Astrocyte of the cerebellum (primary cell): ENCODE measurements at regions not wholly inside any gene's neighbourhood (a gene's known extent, or its start where the extent isn't known, plus 50 kb on each side); places are given as distances from the start of the nearest gene placed in this dataset.

Experiments used
- DNase-seq: peaks from one replicate; pipeline ENCODE4 v3.0.0-alpha.2; 2011; ENCODE audit warnings: low read depth
- H3K4me3 ChIP-seq: 2 replicates; pipeline ENCODE4 v1.5.1; 2011; ENCODE audit warnings: mild to moderate bottlenecking, low read depth, low read length, moderate library complexity
- in situ Hi-C: cut with HindIII; loops from 2 replicates; pipeline ENCODE4 v1.10.0; 2017; ENCODE audit warnings: low sequenced_read_pairs
- TF ChIP-seq, protein P1 (sequence below): IDR thresholded peaks from 2 replicates; pipeline ENCODE4 v1.5.1; 2012; ENCODE audit warnings: low read length, low read depth, moderate library complexity, mild to moderate bottlenecking; ENCODE audit errors: missing control alignments

GRCh38 chr22:34858066-34858465 is 207.9 kb upstream of the ISX start:
- no peak overlapping the region for H3K4me3 ChIP-seq
- in situ Hi-C loops, result no loop called here
- DNase-seq, result no peak
- TF ChIP-seq, protein P1, sequence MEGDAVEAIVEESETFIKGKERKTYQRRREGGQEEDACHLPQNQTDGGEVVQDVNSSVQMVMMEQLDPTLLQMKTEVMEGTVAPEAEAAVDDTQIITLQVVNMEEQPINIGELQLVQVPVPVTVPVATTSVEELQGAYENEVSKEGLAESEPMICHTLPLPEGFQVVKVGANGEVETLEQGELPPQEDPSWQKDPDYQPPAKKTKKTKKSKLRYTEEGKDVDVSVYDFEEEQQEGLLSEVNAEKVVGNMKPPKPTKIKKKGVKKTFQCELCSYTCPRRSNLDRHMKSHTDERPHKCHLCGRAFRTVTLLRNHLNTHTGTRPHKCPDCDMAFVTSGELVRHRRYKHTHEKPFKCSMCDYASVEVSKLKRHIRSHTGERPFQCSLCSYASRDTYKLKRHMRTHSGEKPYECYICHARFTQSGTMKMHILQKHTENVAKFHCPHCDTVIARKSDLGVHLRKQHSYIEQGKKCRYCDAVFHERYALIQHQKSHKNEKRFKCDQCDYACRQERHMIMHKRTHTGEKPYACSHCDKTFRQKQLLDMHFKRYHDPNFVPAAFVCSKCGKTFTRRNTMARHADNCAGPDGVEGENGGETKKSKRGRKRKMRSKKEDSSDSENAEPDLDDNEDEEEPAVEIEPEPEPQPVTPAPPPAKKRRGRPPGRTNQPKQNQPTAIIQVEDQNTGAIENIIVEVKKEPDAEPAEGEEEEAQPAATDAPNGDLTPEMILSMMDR, result no peak

DNA sequence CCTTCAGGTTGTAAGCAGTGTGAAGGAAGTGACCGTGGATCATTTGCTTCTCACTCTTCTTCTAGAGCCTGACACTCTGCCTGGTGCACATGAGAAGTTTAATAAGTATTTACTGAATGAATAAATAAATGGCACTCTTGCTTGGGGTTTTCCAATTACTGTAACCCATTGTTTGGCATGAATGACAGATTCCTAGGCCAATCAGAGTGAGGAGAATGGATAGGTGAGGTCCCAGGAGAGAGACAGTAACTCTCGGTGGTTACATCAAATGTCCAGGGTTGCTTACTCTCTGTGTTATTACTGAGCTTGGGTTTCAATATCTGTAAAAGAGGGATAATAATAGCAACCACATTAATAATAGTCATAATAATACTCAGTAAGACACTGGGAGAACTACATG is 204.2 kb upstream of the ISX start:
- DNase-seq, result no peak
- H3K4me3 ChIP-seq, result no peak overlapping the region
- in situ Hi-C loops, result no loop called here
- TF ChIP-seq, protein P1, result no peak

DNA sequence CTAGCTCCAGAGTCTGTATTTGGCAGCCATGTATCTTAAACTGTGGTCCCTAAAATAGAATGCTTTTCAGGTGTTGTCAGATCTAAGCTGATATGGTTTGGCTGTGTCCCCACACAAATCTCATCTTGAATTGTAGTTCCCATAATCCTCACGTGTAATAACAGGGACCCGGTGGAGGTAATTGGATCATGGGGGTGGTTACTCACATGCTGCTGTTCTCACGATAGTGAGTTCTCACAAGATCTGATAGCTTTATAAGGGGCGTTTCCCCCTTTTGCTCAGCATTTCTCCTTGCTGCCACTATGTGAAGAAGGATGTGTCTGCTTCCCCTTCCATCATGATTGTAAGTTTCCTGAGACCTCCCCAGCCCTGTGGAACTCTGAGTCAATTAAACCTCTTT is 199.9 kb upstream of the ISX start:
- no peak overlapping the region for H3K4me3 ChIP-seq
- TF ChIP-seq, protein P1, result no peak
- in situ Hi-C loops, result no loop called here
- no peak for DNase-seq

DNA sequence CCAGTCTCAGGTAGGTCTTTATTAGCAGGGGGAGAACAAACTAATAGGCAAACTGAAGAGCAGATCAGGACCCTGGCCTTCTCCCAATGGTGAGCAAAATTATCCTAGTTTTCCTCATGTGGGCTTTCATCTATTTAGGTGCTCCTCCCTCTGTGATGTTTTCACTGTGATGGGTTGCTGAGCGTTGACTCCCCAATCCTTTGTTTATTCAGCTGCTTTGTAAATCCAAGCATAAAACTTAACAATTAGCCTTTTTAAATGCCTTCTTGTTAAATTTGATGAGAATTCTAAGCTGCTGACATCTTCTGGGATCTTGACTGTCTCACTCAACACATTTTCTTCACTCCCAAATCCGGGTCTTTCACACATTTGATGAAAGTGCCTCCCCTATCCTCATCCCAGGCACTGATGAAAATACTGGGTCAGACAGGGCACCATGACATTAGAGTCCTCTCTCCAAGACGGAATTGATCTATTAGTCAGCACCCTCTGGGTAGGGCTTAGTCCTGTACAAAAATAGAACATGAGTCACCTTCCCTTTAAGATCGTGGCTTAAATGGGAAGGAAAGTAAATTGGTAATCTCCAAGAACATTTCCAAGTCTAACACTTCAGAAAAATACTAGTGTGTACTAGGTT is 199.3 kb upstream of the ISX start:
- H3K4me3 ChIP-seq, result no peak overlapping the region
- TF ChIP-seq, protein P1, result no peak
- no peak for DNase-seq
- in situ Hi-C loops, result no loop called here

- DNase-seq, result no peak
- in situ Hi-C loops, result loop anchor here (5.0 kb wide), 1 partner anchor 35 kb away; no protein-coding TSS in a partner anchor
- H3K4me3 ChIP-seq, result no peak overlapping the region
- TF ChIP-seq, protein P1, result no peak
Measured at GRCh38 chr22:34877506-34877905, 188.5 kb upstream of the ISX start.

- TF ChIP-seq, protein P1, result no peak
- no peak for DNase-seq
- in situ Hi-C loops, result loop anchor here (5.0 kb wide), 1 partner anchor 34 kb away; no protein-coding TSS in a partner anchor
- H3K4me3 ChIP-seq, result no peak overlapping the region
Measured at GRCh38 chr22:34878171-34878570, 187.8 kb upstream of the ISX start.

- in situ Hi-C loops, result loop anchor here (5.0 kb wide), 1 partner anchor 33 kb away; no protein-coding TSS in a partner anchor
- no peak for DNase-seq
- TF ChIP-seq, protein P1, result no peak
- H3K4me3 ChIP-seq, result no peak overlapping the region
Measured at GRCh38 chr22:34879001-34879400, 187.0 kb upstream of the ISX start.
